HG03039 (cell line): ENCODE measurements at regions not wholly inside any gene's neighbourhood (a gene's known extent, or its start where the extent isn't known, plus 50 kb on each side); places are given as distances from the start of the nearest gene placed in this dataset.
"Not testable (repeated sequence)": the region's sequence is repeated elsewhere in the genome, so short reads cannot be mapped to it uniquely, and the experiment has no call there.

Experiments used
- ATAC-seq: cut with Tn5 transposase; IDR thresholded peaks from one replicate; pipeline ENCODE4 v1.9.1; 2021; ENCODE audit warnings: mild to moderate bottlenecking, moderate library complexity; ENCODE audit not compliant: unreplicated experiment

GRCh38 chr10:29733323-29733722, 98.6 kb upstream of the SVIL start:
- no peak for ATAC-seq

- no peak for ATAC-seq
Measured at GRCh38 chr10:29732918-29733317, 98.1 kb upstream of the SVIL start.

- ATAC-seq: no peak
Measured at GRCh38 chr10:29731760-29732159, 97.0 kb upstream of the SVIL start.

GRCh38 chr10:29730969-29731368, 96.2 kb upstream of the SVIL start:
- ATAC-seq: no peak

GRCh38 chr10:29730458-29730857, 95.7 kb upstream of the SVIL start:
- no peak for ATAC-seq

GRCh38 chr10:29728541-29729049, 93.8 kb upstream of the SVIL start:
- no peak for ATAC-seq

- not testable (repeated sequence) for ATAC-seq
Measured at GRCh38 chr10:29725927-29726326, 91.2 kb upstream of the SVIL start.

GRCh38 chr10:29725133-29725720, 90.5 kb upstream of the SVIL start:
- ATAC-seq: no peak

GRCh38 chr10:29723726-29724125, 89.0 kb upstream of the SVIL start:
- ATAC-seq: no peak

- no peak for ATAC-seq
Measured at GRCh38 chr10:29722777-29723176, 88.0 kb upstream of the SVIL start.

GRCh38 chr10:29720149-29720548, 85.4 kb upstream of the SVIL start:
- ATAC-seq: no peak

- no peak for ATAC-seq
Measured at GRCh38 chr10:29719281-29719675, 84.5 kb upstream of the SVIL start.

GRCh38 chr10:29715296-29715695, 80.5 kb upstream of the SVIL start:
- no peak for ATAC-seq

- no peak for ATAC-seq
Measured at GRCh38 chr10:29714096-29714874, 79.5 kb upstream of the SVIL start.

- no peak for ATAC-seq
Measured at GRCh38 chr10:29713450-29713849, 78.7 kb upstream of the SVIL start.

- no peak for ATAC-seq
Measured at GRCh38 chr10:29712108-29712507, 77.3 kb upstream of the SVIL start.

GRCh38 chr10:29710128-29710527, 75.4 kb upstream of the SVIL start:
- no peak for ATAC-seq

- ATAC-seq: no peak
Measured at GRCh38 chr10:29709484-29710002, 74.8 kb upstream of the SVIL start.

- ATAC-seq: no peak
Measured at GRCh38 chr10:29703271-29703670, 68.5 kb upstream of the SVIL start.

- ATAC-seq: no peak
Measured at GRCh38 chr10:29702273-29703164, 67.7 kb upstream of the SVIL start.

GRCh38 chr10:29701306-29701705, 66.5 kb upstream of the SVIL start:
- no peak for ATAC-seq
